HG03432 (cell line): ENCODE measurements at regions not wholly inside any gene's neighbourhood (a gene's known extent, or its start where the extent isn't known, plus 50 kb on each side); places are given as distances from the start of the nearest gene placed in this dataset.
"Not testable (repeated sequence)": the region's sequence is repeated elsewhere in the genome, so short reads cannot be mapped to it uniquely, and the experiment has no call there.

Source experiments
- ATAC-seq: cut with Tn5 transposase; IDR thresholded peaks from one replicate; pipeline ENCODE4 v1.9.1; 2021; ENCODE audit warnings: mild to moderate bottlenecking, moderate library complexity; ENCODE audit not compliant: unreplicated experiment

DNA sequence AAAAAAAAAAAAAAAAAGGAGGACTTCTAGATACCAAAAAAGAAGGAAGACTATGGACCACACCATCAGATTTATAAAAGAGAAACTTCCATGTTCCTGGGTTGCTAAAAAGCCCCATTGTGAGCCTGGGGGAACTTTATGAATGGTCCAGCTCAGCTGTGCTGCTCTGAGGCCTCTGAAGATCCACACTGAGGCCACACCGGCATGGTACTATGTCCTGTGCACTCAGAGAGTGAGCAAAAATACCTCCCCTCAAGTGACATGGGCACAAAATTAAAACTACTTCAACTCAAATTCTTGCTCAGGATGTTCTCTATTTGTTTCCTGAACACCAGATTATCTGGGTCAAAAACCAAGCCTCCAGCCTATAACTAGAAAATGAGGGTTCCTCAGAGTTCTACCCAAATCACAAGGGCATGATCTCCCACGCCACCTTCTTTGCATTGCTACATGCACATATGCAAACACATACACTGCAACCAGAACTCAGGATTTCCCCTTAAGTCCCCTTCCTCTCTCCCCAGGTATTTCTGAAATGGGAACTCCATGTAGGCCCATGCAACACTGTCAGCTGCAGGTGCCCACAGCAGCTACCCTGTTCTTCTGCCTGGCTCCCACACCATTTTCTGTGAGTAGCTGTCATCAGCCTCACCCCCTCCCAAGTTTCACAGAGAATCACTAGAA is 94.4 kb downstream of the SH3GLB1 start:
- ATAC-seq, result peak; percentile 50

DNA sequence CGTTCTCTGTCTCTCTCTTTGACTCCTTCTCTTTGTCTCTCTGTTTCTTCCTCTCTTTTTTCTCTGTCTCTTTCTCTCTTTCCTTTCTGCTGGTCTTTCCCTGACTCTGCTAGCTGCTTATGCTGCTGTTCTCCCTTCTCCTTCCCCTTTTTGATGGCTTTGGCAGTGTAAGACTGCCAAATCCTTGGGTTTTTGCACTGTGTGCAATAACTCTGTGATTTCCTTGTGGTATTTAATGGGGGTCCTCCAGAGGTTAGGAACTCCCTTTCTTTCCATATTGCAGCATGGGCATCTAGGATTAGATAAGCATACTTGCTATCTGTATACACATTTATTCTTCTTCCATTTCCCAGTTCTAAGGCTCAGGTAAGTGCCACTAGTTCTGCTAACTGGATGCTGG is 99.3 kb downstream of the SH3GLB1 start:
- ATAC-seq, result not testable (repeated sequence)

DNA sequence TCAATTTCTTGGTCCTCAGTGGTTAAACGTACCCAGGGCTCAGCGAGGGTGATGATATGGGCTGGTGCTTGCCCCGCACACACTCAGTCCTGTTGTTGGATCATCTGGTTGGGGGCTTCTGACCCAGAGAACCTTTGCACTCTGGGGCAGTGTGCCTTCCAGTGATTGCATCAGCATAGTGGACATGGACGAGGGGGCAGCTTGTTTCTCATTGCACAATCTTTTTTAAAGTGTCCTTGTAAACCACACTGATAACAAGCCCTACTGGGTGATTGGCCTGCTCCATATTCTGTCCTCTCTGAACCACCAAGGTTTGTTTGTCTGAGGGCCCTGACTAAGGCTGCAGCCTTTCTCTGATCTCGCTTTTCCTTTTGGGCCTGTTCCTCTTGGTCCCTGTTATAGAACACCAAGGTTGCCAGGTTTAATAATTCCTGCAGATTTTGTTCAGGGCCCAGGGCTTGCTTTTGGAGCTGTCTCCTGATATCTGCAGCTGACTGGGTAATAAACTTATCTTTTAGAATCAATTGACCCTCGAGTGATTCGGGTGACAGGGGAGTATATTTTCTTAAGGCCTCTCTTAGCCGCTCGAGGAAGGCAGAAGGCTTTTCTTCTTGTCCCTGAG is 101.6 kb downstream of the SH3GLB1 start:
- not testable (repeated sequence) for ATAC-seq

DNA sequence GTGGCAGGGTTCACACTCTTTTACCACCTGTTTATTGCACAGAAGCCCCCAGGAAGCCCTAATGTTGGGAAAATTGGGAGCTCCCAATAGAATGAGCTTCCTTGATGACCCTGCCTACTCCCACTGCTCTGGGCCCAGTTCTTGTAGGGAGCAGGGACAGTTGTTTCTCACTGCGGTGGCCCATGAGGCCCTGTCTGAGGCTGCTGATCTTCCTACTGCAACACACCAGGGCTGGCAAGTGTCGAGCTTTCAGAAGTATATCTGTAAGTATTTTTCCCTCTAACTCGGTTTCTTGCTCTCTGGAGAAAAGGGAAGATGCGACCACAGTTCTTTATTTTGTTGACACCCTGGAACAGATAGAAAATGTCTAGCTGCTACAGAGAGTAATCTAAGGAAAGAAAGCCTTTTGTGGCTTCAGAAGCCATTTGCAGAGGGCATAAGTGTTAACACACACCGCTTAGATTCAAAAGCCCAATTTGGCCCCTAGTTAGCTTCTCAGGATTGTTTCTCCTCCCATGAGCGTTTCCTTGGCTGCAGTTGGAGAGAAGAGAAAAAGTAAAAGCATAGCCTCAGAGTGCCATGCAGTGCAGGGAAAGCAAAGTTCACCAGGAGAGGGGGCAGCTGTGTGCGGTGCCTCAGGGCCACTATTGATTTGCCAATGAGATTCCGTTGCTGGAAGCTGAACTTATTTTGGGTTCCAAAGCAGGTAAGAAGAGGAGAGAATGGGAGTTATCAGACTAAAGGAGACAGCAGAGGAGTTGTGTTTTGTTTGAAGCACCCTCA is 102.6 kb downstream of the SELENOF start:
- no peak for ATAC-seq

DNA sequence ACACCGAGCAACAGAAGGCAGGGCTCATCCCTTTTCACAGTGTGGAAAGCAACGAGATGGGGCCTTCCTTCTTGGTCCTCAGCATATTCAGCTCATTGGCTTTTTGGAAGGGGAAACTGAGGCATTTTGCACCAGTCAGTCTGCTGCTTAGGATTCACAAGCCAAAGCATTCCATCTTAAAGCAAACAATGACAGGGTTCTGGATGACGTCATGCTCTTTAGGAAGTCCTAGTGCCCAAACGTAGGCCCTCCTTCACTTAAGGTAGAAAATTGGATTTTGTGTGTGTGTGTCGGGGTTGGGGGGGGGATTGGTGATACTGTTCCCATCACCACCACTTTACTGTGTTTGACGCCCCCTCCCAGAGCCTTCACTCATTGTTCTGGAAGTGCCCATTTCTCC is 101.6 kb downstream of the SELENOF start:
- no peak for ATAC-seq
